Upper lobe of left lung (tissue), 6 donors: ENCODE measurements at regions not wholly inside any gene's neighbourhood (a gene's known extent, or its start where the extent isn't known, plus 50 kb on each side); places are given as distances from the start of the nearest gene placed in this dataset.
"Not testable (repeated sequence)": the region's sequence is repeated elsewhere in the genome, so short reads cannot be mapped to it uniquely, and the experiment has no call there.

ENCODE experiments used
- ATAC-seq, 2 donors: fragments of 200-7000 bp; cut with Tn5 transposase; one replicate each; pipeline ENCODE4 v1.9.1; 2022; ENCODE audit warnings: mild to moderate bottlenecking in 2 of 2, moderate library complexity in 2 of 2; ENCODE audit not compliant: low FRiP score in 2 of 2
- DNase-seq, 2 donors: peaks; one replicate each; pipeline ENCODE4 v3.0.0-alpha.2; 2019 to 2020
- H3K27ac ChIP-seq, 4 donors: fragments of 200-600 bp; sonication (generic); one replicate each; pipeline ENCODE4 v1.5.1; 2016 to 2019
- H3K27me3 ChIP-seq, 4 donors: fragments of 200-600 bp; sonication (generic); one replicate each; pipeline ENCODE4 v1.5.1; 2017 to 2019
- H3K36me3 ChIP-seq, 4 donors: fragments of 200-600 bp; sonication (generic); one replicate each; pipeline ENCODE4 v1.5.1; 2016 to 2019
- H3K4me1 ChIP-seq, 4 donors: fragments of 200-600 bp; sonication (generic); one replicate each; pipeline ENCODE4 v1.5.1; 2018 to 2019
- H3K4me3 ChIP-seq, 4 donors: fragments of 200-600 bp; sonication (generic); one replicate each; pipeline ENCODE4 v1.5.1; 2017 to 2019; ENCODE audit warnings: mild to moderate bottlenecking in 2 of 4, moderate library complexity in 1 of 4
- H3K9me3 ChIP-seq, 4 donors: fragments of 200-600 bp; sonication (generic); one replicate each; pipeline ENCODE4 v1.5.1; 2018 to 2019
- CTCF ChIP-seq, 6 experiments: fragments of 450-650 bp in 4 of 6; fragments of 200-600 bp in 2 of 6; sonication (generic) in 2 of 6; IDR thresholded peaks; one replicate each; pipeline ENCODE4 v1.5.1; 2016 to 2019; ENCODE audit warnings: antibody characterized with exemption in 6 of 6
- EP300 ChIP-seq, 4 donors: sonication (generic); formaldehyde crosslinking; IDR thresholded peaks; one replicate each; pipeline ENCODE4 v1.5.1; 2017; ENCODE audit warnings: antibody characterized with exemption in 4 of 4, control low read depth in 2 of 4
- POLR2A ChIP-seq, 4 donors: fragments of 450-650 bp; IDR thresholded peaks; one replicate each; pipeline ENCODE4 v1.5.1; 2016 to 2017; ENCODE audit warnings: antibody characterized with exemption in 4 of 4, mild to moderate bottlenecking in 2 of 4
- POLR2AphosphoS5 ChIP-seq, 2 donors: sonication (generic); formaldehyde crosslinking; IDR thresholded peaks; one replicate each; pipeline ENCODE4 v1.5.1; 2017; ENCODE audit warnings: antibody characterized with exemption in 2 of 2
- WGBS, 2 donors: methylation state at CpG; one replicate each; pipeline ENCODE4 v1.1.5; 2017 to 2018; 5-methylcytosine and 5-hydroxymethylcytosine counted together
- donor health status: DM: no; HTN: no; CAD: no; lungs with moderate emphysema.
- donor health status: DM: no; HTN: yes; CAD: no; lungs with severe emphysema.

- H3K4me3 ChIP-seq: no peak overlapping the region
- no peak for ATAC-seq
- no peak for DNase-seq
- TF ChIP-seq EP300 (IDR thresholded peaks at IDR 0.05) (no peak), CTCF (IDR thresholded peaks at IDR 0.05) (no peak), POLR2AphosphoS5 (IDR thresholded peaks at IDR 0.05) (no peak), POLR2A (IDR thresholded peaks at IDR 0.05) (no peak)
- H3K4me1 ChIP-seq: no peaks in the 10 kb centered on the region
- no peaks in the 10 kb centered on the region for H3K27me3 ChIP-seq
- no peak overlapping the region for H3K27ac ChIP-seq
- H3K36me3 ChIP-seq: no peaks in the 10 kb centered on the region
- H3K9me3 ChIP-seq: peaks cover 0 to 16% (median 10%) of the 10 kb centered on the region in 4 donors
- 85 to 96% methylated on average over 3 of the region's 3 CpGs for WGBS, 2 donors
Measured at GRCh38 chr2:168327328-168327727, 79.9 kb upstream of the STK39 start.

GRCh38 chr2:168328421-168328820 is 81.0 kb upstream of the STK39 start:
- H3K27me3 ChIP-seq: no peaks in the 10 kb centered on the region
- ATAC-seq: peak in 1 of 2 donors; percentile 19
- H3K27ac ChIP-seq: no peak overlapping the region
- TF ChIP-seq POLR2A (IDR thresholded peaks at IDR 0.05): no peak
- TF ChIP-seq POLR2AphosphoS5 (IDR thresholded peaks at IDR 0.05): no peak
- TF ChIP-seq CTCF (IDR thresholded peaks at IDR 0.05): no peak
- no peak for TF ChIP-seq EP300 (IDR thresholded peaks at IDR 0.05)
- H3K4me3 ChIP-seq: no peak overlapping the region
- 90% methylated on average over 2 of the region's 2 CpGs; no CpG with 5 or more reads in 1 of the 2 donors for WGBS, 2 donors
- no peaks in the 10 kb centered on the region for H3K36me3 ChIP-seq
- H3K9me3 ChIP-seq: peaks cover 0 to 16% (median 10%) of the 10 kb centered on the region in 4 donors
- H3K4me1 ChIP-seq: no peaks in the 10 kb centered on the region
- DNase-seq: no peak

- no peak for DNase-seq
- Histone ChIP-seq H3K27ac (no peak overlapping the region), H3K4me3 (no peak overlapping the region), H3K27me3 (no peaks in the 10 kb centered on the region), H3K9me3 (peaks cover 0 to 16% (median 10%) of the 10 kb centered on the region in 4 donors), H3K36me3 (no peaks in the 10 kb centered on the region), H3K4me1 (no peaks in the 10 kb centered on the region)
- TF ChIP-seq POLR2A (IDR thresholded peaks at IDR 0.05): no peak
- no peak for TF ChIP-seq EP300 (IDR thresholded peaks at IDR 0.05)
- TF ChIP-seq CTCF (IDR thresholded peaks at IDR 0.05): no peak
- no peak for TF ChIP-seq POLR2AphosphoS5 (IDR thresholded peaks at IDR 0.05)
- ATAC-seq: no peak
Measured at GRCh38 chr2:168330624-168331423, 83.4 kb upstream of the STK39 start.

- 85 to 91% methylated on average over 8 of the region's 8 CpGs for WGBS, 2 donors
- H3K27me3 ChIP-seq, H3K36me3 ChIP-seq, ATAC-seq, H3K9me3 ChIP-seq, H3K27ac ChIP-seq, H3K4me3 ChIP-seq, DNase-seq, H3K4me1 ChIP-seq: not testable (repeated sequence)
Measured at GRCh38 chr2:168335254-168335653, 87.9 kb upstream of the STK39 start.

GRCh38 chr2:168336786-168337388 is 89.5 kb upstream of the STK39 start:
- peak; percentile 55 to 87 for ATAC-seq
- Histone ChIP-seq H3K27ac (no peak overlapping the region), H3K4me3 (no peak overlapping the region), H3K9me3 (no peaks in the 10 kb centered on the region), H3K27me3 (no peaks in the 10 kb centered on the region), H3K36me3 (no peaks in the 10 kb centered on the region), H3K4me1 (no peaks in the 10 kb centered on the region)
- peak in 1 of 2 donors; percentile 74 for DNase-seq
- TF ChIP-seq POLR2A (IDR thresholded peaks at IDR 0.05) (no peak), POLR2AphosphoS5 (IDR thresholded peaks at IDR 0.05) (no peak), EP300 (IDR thresholded peaks at IDR 0.05) (no peak), CTCF (IDR thresholded peaks at IDR 0.05) (peak in 4 of 6 experiments; percentile 16 to 58 (median 49))
- 53 to 61% methylated on average over 6 of the region's 6 CpGs for WGBS, 2 donors
